Left kidney (tissue), 1 donor: ENCODE measurements at regions not wholly inside any gene's neighbourhood (a gene's known extent, or its start where the extent isn't known, plus 50 kb on each side); places are given as distances from the start of the nearest gene placed in this dataset.
A peak's percentile ranks its signal among the peaks of the same experiment; 100 is the strongest.

Experiments
- DNase-seq: peaks from one replicate; pipeline ENCODE4 v3.0.0-alpha.2; 2013

DNA sequence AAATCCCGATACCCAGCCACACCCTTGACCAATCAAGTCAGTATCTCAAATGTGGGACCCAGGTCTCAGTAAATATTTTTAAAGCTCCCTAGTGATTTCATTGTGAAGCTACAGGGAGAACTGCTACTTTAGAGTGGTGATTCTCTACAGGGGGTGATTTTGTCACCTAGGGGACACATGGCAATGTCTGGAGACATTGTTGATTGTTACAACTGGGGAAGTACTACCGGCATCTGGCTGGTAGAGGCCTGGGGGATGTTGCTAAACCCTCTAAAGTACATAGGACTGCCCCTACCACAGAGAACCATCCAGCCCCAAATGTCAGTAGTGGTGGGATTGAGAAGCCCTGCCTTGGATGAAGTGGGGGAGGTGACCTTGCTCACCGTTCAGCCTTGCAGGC, 152.9 kb downstream of the RPS24 start:
- DNase-seq = no peak

- no peak for DNase-seq
Measured at GRCh38 chr10:78187371-78187770, 153.7 kb downstream of the RPS24 start.

DNA sequence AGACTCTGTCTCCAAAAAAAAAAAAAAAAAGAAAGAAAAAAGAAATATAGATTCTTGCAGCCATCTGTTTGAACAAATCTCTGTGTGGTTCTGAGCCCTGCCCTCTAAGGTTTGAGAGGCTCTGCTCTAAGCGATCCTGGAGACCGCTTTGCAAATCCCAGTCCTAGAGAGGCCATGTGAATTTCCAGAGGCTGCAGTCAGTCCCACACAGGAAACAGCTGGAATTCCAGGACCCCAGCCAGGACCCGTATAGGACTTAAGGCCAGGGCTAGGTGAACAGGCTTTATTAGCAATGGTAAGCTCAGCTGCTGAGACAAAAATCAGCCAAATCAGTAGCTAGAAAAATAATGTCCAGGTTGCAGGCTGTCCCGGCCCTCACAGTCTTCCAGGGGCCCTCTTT, 154.8 kb downstream of the RPS24 start:
- no peak for DNase-seq

DNA sequence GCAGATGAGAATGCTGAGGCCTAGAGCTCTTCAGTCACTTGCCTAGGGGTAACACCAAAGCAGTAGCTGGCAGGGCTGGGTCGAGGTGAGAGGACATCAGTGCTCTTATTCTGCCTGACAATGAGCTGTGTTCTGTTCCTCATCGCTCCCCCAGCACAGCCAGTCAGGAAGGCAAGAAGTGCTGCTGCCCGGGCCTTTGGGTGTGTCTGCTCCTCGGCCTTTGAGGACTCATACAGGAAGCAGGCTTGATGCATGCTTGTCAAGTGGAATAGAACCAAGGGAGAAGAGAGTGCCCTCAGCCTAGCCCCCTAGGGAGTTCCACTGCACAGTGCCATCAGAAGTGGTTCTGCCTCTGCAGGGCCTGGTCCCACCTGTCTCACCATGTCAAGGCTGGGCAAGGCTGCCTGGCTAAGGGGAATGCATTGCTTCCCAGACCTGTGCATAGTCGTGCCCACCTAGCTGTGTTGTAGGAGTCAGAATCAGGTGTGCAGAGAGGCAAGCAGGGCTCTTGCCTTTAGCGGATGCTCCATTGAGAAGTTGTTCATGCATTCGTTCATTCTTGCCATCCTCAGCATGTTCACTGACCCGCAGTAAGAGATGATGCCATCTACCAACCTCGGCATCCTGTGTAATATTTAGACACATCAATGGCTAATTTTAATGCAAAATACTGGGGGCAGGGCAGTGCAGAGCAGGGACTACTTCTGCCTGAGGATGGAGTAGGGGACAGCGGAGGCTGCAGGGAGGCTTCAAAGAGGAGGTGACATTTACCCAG, 156.6 kb downstream of the RPS24 start:
- DNase-seq = no peak

- DNase-seq = no peak
Measured at GRCh38 chr10:78191301-78191700, 157.6 kb downstream of the RPS24 start.

DNA sequence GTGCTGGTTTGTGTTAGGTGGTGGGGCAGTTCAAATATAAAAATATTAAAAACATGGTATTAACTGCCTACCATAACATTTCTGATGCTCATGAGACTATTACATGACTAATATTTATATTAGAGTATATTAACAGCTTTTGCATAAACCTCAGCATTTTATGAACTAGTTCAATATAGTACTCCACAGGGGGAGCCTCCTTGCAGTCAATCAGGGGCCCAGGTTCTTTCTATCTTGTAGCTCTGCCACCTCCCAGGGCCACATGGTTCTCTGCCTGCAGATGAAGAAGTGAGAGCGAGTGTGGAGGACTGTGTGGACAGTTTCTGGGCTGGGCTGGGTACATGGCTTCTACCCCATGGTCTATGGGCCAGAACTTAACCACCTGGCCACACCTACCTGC, 159.5 kb downstream of the RPS24 start:
- no peak for DNase-seq

DNA sequence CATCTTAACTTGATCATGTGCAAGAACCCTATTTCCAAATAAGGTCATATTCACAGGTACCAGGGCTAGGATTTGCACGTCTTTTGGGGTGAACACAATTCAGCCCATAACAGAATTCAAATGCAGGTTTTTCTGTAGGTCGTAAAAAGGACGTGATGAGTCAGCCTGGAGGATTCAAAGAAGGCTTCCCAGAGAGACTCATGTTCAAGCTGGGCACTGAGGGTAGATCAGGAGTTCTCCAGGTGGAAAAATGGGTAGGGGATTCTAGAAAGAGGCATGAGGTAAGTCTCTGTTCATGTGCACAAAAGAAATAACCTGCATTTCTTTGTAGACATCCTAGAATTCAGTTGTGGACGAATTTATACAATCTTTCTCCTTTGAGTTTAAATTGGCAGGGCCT, 160.4 kb downstream of the RPS24 start:
- DNase-seq = no peak

GRCh38 chr10:78194539-78195402, 161.1 kb downstream of the RPS24 start:
- DNase-seq = no peak

- DNase-seq = no peak
Measured at GRCh38 chr10:78196396-78196795, 162.7 kb downstream of the RPS24 start.

DNA sequence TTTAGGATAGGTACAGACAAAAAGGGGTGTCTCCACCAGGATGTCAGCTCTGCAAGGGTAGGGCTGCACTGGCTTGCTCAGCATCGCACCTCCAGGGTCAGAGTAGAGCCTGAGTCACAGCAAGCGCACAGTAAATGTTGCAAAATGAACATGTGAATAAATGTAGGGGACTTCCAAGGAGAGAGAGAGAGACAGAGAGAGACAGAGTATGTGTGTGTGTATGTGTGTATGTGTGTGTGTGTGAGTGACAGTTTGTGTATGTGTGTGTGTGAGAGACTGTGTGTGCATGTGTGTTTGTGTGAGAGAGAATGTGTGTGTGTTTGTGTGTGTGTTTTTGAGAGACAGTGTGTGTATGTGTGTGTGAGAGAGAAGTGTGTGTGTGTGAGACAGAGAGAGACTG, 163.3 kb downstream of the RPS24 start:
- DNase-seq = no peak

- DNase-seq = no peak
Measured at GRCh38 chr10:78197628-78198272, 164.1 kb downstream of the RPS24 start.

GRCh38 chr10:78199005-78199725, 165.5 kb downstream of the RPS24 start:
- DNase-seq = peak; percentile 54

- DNase-seq = no peak
Measured at GRCh38 chr10:78199759-78200158, 166.1 kb downstream of the RPS24 start.

GRCh38 chr10:78200686-78201085, 167.0 kb downstream of the RPS24 start:
- DNase-seq = no peak

DNA sequence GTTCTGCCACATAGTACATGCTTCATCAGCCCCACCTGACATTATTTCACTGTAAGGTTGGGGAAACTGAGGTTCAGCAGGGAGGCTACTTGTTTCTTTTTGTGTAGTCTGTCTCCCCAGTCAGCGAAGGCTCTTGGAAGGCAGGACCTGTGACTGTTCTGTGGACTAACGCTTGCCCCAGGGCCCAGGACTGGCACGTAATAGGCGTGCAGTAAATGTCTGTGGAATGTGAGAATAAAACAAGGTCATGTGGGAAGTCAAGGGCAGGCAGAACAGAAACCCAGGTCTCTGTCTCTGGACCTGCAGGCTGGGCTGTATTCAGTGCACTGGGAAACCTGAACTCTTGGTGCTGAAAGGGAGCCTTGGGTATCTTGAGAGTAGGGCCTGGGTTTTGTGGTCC, 168.7 kb downstream of the RPS24 start:
- no peak for DNase-seq

DNA sequence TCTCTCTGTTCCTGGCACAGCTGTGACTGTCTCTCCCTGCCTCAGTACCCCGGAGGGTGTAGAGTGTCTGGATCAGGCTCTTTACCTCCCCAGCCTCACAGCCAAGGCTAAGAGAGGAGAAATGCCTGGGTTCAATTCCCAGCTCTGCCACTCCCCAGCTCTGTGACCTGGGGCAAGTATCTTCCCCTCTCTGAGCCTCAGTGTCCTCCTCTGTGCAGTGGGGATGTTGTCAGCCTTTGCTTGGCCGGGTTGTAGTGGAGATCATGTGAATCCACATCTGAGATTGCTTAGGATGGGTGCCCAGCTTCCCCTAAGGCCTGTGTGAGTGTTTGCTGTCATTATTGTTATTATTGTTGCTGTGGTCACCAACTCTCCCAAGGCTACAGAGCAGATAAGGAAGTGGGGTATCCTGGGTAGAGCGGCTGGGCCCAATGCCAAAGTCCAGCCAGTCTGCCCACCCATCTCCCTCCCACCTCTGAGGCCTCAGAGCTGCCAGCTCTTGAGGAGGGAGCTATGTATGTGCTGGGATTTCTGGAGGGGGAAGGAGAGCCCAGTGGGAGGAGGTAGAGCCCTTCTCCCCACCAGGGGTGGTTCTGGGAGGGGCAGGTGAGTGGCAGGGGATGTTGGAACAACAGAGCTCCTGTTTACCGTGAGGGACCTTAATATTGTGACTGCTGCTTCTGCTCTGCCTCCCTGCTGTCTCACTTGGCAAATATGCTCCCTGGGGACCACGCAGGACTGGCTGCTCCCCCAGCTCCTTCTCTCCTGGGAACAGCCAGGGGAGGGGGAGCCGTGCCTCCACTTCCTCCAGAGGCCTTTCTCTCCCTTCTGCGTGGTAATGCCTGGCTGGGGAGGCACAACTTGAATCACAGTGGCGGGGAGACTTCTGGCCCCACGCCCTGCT, 170.5 kb downstream of the RPS24 start:
- no peak for DNase-seq

DNA sequence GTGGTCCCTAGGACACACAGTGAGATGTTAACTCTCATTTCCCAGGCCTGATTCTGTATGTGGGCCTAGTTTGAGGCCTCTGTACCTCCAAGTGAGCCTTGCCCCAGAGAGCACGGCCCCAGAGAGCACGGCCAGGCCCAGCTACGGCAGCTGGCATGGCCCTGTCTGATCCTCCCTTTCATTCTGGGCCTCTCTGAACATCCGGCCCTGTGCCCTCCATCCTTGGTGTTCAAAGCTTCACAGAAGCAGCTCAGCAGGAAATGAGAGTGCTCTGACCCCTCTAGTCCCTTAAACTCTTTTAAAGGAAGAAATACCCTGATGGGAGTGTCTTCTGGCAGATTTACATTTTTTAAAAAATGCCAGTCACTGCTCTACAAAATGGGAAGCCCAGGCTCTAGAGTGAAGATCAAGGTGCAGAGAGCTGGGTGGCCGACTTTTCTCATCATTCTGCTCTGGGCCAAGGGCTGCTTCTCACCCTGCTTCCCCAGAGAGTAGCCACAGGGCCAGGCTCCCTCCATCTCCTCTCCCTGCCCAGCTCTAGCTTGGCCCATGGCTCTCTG, 171.9 kb downstream of the RPS24 start:
- no peak for DNase-seq

DNA sequence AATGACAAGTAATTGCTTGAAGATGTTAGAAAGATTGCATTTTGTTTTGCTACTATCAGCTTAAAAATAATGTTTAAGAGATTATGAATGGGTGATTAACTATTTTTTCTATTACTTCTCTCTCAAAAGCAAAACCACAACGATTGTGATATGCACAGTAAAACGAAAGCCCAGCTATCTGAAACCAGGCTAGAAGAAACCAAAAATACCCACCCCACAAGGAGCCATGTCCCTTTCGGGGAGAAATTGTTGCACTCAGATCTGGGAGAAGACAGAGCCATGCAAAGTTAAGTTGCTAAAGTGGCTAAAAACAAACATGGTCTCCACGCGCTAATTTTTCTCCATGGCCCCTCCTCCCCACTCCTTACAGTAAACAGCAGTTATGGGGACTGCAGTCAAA, 173.6 kb downstream of the RPS24 start:
- DNase-seq = no peak

- DNase-seq = no peak
Measured at GRCh38 chr10:78207776-78208175, 174.1 kb downstream of the RPS24 start.

DNA sequence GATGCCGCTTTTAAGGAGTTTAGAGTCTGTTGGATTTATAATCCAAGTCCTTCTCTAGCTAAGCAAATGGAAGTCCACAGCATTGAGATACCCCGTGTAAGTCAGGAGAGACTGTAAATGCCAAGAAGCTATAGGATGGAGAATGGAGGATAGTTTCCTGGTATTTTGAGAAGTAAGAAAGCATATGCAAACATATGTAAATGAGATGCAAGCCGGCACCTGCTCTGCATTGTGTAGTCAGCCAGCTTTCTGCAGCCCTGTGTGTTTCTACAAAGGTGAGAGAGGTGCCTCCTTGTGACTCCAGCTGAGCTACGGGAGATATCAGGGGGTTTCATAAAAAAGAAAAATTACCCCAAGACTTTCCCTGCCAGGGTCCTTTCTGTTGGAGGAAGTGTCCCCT, 176.3 kb downstream of the RPS24 start:
- no peak for DNase-seq

DNA sequence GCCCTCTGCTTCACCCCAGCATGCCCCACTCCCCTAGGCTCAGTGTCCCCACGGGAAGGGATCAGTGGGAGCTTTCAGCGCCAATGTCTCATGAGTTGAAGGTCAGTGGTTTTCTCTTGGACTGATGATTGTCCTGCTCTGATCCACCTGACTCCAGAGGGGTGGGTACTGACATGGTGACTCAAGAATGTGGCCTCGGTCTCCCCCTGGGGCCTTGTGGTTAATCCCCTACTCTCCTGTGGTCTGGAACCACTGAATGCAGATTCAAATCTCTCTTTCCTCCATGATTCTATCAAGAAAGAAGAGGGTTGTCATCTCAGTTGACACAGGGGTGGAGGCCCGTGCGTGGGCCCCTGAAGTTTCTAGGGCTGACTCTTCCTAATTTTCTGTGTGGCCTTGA, 176.9 kb downstream of the RPS24 start:
- DNase-seq = no peak
